Stomach (tissue), 4 donors: ENCODE measurements at regions not wholly inside any gene's neighbourhood (a gene's known extent, or its start where the extent isn't known, plus 50 kb on each side); places are given as distances from the start of the nearest gene placed in this dataset.

Experiments
- EP300 ChIP-seq: sonication (generic); formaldehyde crosslinking; IDR thresholded peaks from one replicate; pipeline ENCODE4 v1.6.1; 2017; ENCODE audit warnings: antibody characterized with exemption
- POLR2A ChIP-seq, 4 donors: fragments of 450-650 bp; IDR thresholded peaks; one replicate each; pipeline ENCODE4 v1.6.1; 2016; ENCODE audit warnings: antibody characterized with exemption in 4 of 4, control low read depth in 2 of 4, mild to moderate bottlenecking in 1 of 4, moderate library complexity in 1 of 4
- POLR2AphosphoS5 ChIP-seq, 3 donors: sonication (generic); formaldehyde crosslinking; IDR thresholded peaks; one replicate each; pipeline ENCODE4 v1.6.1; 2016; ENCODE audit warnings: antibody characterized with exemption in 3 of 3
- TF ChIP-seq, protein P1 (sequence below), 7 experiments: fragments of 450-650 bp in 4 of 7; fragments of 200-600 bp in 3 of 7; sonication (generic) in 3 of 7; IDR thresholded peaks; one replicate each; pipeline ENCODE4 v1.5.1; 2016 to 2019; ENCODE audit warnings: antibody characterized with exemption in 7 of 7, control low read depth in 2 of 7, mild to moderate bottlenecking in 1 of 7

DNA sequence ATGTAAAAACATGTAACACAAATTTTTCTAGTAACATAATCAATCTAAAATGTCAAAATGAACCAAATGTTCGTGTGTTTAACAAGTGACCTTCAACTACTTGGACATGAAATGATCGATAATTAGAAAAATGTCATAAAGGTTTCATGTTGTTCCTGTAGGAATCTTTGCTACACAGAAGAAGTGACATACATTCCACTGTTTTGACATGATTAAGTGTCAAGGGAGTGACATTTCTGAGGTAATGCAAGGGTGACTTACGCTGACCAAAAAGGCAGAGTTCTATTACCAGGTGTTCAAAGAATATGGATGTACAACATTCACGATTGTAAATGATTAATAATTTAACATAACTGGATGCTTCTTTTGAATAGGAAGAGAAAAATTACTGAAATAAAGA lies 131.1 kb upstream of the ROBO1 start:
- no peak for TF ChIP-seq EP300
- no peak for TF ChIP-seq POLR2A (IDR thresholded peaks at IDR 0.05)
- TF ChIP-seq, protein P1, sequence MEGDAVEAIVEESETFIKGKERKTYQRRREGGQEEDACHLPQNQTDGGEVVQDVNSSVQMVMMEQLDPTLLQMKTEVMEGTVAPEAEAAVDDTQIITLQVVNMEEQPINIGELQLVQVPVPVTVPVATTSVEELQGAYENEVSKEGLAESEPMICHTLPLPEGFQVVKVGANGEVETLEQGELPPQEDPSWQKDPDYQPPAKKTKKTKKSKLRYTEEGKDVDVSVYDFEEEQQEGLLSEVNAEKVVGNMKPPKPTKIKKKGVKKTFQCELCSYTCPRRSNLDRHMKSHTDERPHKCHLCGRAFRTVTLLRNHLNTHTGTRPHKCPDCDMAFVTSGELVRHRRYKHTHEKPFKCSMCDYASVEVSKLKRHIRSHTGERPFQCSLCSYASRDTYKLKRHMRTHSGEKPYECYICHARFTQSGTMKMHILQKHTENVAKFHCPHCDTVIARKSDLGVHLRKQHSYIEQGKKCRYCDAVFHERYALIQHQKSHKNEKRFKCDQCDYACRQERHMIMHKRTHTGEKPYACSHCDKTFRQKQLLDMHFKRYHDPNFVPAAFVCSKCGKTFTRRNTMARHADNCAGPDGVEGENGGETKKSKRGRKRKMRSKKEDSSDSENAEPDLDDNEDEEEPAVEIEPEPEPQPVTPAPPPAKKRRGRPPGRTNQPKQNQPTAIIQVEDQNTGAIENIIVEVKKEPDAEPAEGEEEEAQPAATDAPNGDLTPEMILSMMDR (IDR thresholded peaks at IDR 0.05) = no peak
- no peak for TF ChIP-seq POLR2AphosphoS5 (IDR thresholded peaks at IDR 0.05)
